ENCODE measurements at regions not wholly inside any gene's neighbourhood (a gene's known extent, or its start where the extent isn't known, plus 50 kb on each side); places are given as distances from the start of the nearest gene placed in this dataset.
"Not testable (repeated sequence)": the region's sequence is repeated elsewhere in the genome, so short reads cannot be mapped to it uniquely, and the experiment has no call there.

DNA sequence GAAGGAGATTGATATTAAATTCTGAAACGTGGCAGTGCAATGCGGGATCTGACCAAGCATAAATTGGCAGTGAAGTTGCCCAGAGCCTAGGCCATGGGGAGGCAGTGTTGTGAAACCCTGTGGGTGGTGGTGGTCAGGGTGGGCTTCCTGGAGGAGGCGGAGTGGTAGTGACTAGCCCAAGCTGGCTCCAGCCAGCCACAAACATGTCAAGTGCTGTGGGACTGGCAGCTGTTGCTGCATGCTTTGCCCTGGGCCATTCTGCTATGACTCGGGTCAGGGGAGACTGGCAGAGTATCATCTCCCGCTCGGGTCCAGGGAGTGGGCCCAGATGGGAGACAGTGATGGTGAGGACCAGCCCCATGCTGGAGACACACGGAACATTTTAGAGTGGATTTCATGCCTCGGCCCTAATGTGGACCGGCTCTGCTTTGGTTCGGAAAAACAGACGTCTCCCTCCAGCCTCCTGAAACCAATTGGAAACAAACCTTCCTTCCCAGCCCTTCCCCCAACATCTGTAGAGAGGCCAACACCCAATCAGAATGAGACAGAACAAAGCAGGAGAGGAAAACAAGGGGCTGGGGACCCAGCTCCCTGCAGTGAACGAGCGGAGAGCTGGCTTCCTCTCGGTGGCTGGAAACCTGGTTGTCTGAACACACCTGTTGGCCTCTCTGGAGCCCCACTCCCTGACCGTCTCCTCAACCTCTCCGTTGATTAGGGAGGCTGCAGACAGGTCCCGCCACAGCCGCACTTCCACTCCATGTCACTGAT is 58.2 kb downstream of the TMEM270 start:
- Histone ChIP-seq H3K4me3 (no peak overlapping the region), H3K27ac (no peak overlapping the region)
- no peak for DNase-seq (ENCODE audit: low spot score)
- TF ChIP-seq CTCF (IDR thresholded peaks at IDR 0.05) = no peak

DNA sequence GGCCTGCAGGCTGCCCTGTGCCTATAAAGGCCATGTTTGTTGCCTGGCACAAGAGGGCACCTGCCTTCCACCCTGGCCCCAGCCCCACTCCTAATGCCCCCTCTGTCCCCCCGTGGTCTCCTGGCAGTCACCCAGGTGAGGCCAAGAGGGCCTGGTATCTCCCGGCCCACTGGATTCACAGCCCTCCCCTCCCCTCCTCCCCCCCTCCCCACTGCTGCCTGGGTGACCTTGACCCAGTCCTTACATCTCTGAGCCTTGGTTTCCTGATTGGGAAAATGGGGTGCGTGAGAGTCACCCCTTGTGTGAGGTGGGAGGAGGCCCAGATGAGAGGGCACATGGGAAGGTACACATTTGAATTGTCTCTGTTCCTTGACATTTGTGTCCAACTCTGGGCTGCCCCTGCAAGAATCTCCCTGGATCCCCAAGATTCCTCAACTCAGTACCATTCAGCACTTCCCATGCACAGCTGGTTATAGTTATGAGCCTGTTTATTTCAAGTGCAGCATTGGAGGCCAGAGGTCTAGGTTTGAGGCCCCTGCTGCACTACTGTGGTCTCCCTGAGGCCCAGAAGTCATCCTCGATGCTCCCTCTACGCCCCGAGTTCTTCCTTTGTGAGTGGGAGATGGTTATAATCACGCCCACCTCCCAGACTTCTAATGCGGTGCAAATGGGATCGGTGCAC is 58.9 kb downstream of the TMEM270 start:
- Histone ChIP-seq H3K4me3 (no peak overlapping the region), H3K27ac (no peak overlapping the region)
- TF ChIP-seq CTCF (IDR thresholded peaks at IDR 0.05) = no peak
- DNase-seq (ENCODE audit: low spot score) = no peak

- H3K4me3 ChIP-seq = no peak overlapping the region
- no peak for DNase-seq (ENCODE audit: low spot score)
- no peak for TF ChIP-seq CTCF (IDR thresholded peaks at IDR 0.05)
- H3K27ac ChIP-seq = no peak overlapping the region
These were observed 59.6 kb downstream of the TMEM270 start for GRCh38 chr7:73920406-73921134.

DNA sequence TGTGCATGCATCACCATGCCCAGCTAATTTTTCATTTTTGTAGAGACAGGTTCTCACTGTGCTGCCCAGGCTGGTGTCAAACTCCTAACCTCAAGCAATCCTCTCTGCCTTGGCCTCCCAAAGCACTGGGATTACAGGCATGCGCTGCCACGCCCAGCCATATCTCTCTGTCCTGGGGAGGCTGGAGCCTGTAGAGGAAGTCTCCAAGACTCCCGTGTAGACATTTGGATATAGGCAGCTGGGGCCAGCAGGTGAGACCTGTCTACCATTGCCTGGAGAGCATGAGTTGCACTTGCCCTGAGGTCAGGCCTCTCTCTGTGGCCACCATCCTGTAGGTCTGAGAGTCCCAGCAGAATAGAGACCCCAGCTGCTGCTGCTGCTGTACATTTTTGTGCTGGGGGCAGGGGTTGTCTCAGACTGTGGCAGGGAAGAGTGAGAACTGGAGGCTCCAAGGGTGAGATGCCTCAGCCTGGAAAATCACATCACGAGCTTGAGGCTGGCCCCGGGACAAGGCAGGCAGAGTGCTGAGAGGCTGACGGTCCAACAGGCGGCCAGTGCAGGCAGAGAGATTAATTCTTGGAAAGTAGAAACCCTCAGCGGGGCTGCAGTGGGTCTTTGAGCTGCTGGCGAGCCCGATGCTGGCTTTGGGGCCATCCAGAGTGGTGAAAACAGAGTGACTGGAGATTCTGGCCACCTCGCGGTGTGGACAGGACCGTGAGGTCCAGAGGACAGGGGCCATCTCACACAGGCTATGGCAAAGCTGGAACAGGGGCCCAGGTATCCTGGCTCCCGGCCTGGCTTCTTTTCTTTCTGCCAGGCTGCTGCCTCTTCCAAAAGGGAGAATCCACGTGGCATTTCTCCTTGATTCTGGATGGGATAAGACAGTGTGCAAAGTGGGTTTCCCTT is 60.9 kb downstream of the TMEM270 start:
- Histone ChIP-seq H3K4me3 (no peak overlapping the region), H3K27ac (no peak overlapping the region)
- no peak for TF ChIP-seq CTCF (IDR thresholded peaks at IDR 0.05)
- no peak for DNase-seq (ENCODE audit: low spot score)

GRCh38 chr7:73928644-73929043 is 67.7 kb downstream of the TMEM270 start:
- H3K4me3 ChIP-seq; H3K27ac ChIP-seq; DNase-seq (ENCODE audit: low spot score): not testable (repeated sequence)

DNA sequence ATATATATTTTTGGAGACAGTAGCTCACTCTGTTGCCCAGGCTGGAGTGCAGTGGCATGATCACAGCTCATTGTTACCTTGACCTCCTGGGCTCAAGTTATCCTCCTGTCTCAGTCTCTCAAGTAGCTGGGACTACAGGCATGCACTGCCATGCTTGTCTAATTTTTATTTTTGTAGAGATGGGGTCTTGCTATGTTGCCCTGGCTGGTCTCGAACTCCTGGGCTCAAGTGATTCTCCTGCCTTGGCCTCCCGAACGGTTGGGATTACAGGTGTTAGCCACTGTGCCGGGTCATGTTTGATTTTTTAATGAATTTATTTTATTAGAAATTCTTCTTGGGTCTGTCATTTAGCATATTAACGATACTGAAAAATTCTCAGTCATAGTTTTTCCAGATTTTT is 70.5 kb downstream of the TMEM270 start:
- no peak for TF ChIP-seq CTCF (IDR thresholded peaks at IDR 0.05)
- Histone ChIP-seq H3K27ac (no peak overlapping the region), H3K4me3 (no peak overlapping the region)
- DNase-seq (ENCODE audit: low spot score) = no peak

DNA sequence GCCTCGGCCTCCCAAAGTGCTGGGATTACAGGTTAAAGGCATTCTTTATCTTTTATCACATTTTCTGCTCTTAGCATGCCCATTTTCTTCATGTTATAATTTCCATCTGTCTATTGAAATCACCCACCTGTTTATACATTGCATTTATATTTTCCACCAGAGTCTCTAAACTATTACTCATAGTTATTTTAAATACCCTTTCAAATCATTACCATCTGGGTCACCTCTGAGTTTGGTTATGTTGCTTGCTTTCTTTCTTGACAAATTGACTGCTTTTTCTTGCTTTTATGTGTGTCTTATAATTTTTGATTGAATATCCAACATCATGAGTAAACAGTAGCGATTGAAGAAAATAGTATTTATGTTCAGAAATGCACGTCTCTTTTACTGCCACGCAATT is 71.4 kb downstream of the TMEM270 start:
- DNase-seq (ENCODE audit: low spot score) = no peak
- no peak for TF ChIP-seq CTCF (IDR thresholded peaks at IDR 0.05)
- H3K27ac ChIP-seq = no peak overlapping the region
- no peak overlapping the region for H3K4me3 ChIP-seq
